GM18511 (cell line): ENCODE measurements at regions not wholly inside any gene's neighbourhood (a gene's known extent, or its start where the extent isn't known, plus 50 kb on each side); places are given as distances from the start of the nearest gene placed in this dataset.

Experiments
- ATAC-seq: cut with Tn5 transposase; IDR thresholded peaks from one replicate; pipeline ENCODE4 v1.9.1; 2021; ENCODE audit warnings: mild to moderate bottlenecking, moderate library complexity; ENCODE audit not compliant: unreplicated experiment

- no peak for ATAC-seq
Measured at GRCh38 chr6:21984561-21984960, 312.3 kb downstream of the PRL start.

GRCh38 chr6:21985904-21986303 is 310.9 kb downstream of the PRL start:
- no peak for ATAC-seq

- ATAC-seq: no peak
Measured at GRCh38 chr6:21986703-21987102, 310.1 kb downstream of the PRL start.

GRCh38 chr6:21987501-21987957 is 309.3 kb downstream of the PRL start:
- ATAC-seq: peak; percentile 73

DNA sequence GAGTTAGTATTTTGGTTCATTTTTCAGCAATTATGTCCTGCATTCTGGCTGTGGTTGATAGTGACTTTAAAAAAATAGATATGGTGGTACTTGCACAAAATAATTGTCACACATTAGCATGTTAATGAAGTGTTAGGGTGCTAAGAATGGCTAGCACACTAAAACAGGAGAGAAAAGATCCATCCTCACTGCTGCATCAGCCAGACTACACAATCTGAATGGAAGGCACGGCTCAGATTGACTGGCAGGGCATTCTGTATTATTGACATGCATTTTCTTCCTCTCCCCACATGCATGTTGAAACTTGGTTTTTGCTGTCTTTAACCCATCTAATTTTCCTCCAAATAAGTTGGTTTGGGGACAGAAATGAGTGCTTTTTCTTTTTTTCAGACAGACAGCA is 306.3 kb downstream of the PRL start:
- no peak for ATAC-seq

DNA sequence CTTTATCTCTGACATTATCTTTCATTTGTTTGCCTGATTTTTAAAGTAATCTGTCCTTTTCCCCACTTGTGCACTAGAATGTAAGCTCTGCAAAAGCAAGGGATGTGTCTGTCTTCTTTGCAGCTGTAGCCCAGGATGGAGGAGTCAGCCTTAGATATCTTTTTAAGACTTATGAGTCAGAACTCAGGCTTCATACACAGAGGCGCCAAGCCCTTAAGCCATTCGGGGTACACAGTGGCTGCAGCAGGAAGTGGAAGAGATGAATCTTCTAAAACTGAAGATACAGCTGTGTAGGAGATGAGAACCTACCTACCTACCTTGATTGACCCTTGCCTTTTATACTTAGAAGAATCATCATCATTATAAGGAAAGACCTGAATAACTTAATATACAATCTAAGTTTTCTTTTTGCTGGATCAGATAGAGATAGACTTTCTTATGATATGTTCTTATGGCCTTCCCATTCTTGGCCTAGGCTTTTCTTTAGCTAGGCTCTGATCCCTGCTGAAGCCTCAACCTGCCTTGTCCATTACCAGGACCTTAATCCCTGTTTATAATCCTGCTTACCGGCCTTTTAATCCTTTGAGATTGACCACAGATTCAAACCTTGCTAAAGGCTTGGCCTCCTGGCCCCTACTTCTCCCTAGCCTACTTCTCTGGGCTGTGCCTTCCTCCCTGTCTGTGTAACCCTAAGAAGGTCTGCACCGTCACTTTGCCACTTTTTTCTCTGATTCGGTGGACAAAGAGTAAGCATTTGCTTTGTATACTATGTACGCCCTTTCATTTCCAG is 304.5 kb downstream of the PRL start:
- no peak for ATAC-seq

DNA sequence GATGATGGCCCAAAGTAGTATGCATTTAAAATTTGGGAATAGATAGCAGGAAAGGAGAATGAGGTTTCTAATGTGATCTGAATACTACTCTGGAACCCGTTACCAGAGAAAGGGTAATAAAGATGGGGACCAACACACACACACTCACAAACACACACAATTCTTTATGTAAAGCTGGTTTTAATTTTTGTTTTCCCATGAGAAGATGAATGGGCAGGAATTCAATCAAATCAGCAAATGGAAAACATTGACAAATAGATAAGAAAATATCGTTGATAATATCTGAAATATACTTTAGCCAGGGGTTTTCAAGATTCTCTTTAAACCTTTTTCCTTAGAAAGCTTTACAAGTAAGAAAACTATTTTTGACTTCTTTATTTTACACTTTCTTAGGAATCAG is 303.0 kb downstream of the PRL start:
- ATAC-seq: no peak

- ATAC-seq: no peak
Measured at GRCh38 chr6:21994821-21995220, 302.0 kb downstream of the PRL start.

DNA sequence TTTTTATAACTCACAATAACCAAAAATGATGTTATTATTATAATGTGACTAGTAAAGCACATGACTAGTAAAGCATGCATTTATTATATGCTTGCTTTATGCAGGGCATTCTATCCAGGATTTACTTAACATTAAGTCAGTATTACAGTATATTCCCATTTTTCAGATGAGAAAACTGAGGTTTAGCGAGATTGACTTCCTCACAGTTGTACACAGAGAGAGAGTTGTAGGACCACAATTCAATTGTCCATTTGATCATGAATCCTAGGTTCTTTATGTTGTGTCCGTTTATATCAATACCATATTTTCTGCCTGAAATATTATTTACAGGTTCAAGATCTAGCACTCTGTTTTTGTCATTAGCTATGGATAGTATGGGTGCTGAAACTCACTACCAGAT is 301.5 kb downstream of the PRL start:
- ATAC-seq: no peak

- no peak for ATAC-seq
Measured at GRCh38 chr6:21996425-21997118, 300.3 kb downstream of the PRL start.

GRCh38 chr6:21997119-21998037 is 299.5 kb downstream of the PRL start:
- ATAC-seq: no peak

DNA sequence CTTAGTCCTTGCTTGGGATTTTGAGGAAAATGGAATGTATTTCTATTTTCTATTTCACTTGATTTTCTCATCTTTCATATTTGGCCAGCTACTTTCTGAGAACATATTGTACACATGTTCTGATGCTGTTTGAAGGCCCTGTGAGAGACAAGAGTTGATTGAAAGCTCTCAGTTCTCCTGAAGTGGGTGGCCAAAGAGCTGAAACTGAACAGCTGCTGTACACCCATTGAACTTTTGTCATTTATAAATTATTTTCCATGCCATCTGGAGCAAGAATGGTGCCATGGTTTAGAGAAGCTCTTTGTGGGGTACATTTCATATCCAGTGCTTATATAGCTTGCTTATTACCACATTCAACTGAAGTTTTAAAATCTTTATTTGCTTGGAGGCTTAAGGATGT is 298.3 kb downstream of the PRL start:
- ATAC-seq: no peak

DNA sequence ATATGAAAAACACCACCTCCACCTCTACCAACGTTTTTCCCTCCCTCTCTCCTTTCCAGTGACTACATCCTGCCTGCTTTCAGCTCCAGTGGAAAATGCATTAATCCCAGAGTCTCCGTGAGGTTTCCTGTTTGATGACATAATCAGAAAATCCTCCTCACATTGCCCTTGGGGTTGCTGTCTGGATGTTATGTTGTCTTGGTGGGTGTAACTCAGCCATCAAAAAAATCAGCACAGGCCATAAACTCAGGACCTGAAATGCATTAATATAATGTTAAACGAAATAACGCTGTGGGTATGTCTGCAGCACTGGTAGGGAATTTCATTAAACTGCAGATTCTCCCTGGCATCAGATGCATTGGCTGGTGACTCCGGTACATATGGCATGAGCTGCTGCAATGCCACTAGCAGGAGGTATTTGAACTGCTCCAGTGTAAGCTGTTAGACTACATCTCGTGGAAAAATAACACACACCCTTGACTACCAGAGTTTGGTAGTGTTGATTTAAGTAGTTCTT is 297.8 kb downstream of the PRL start:
- no peak for ATAC-seq

DNA sequence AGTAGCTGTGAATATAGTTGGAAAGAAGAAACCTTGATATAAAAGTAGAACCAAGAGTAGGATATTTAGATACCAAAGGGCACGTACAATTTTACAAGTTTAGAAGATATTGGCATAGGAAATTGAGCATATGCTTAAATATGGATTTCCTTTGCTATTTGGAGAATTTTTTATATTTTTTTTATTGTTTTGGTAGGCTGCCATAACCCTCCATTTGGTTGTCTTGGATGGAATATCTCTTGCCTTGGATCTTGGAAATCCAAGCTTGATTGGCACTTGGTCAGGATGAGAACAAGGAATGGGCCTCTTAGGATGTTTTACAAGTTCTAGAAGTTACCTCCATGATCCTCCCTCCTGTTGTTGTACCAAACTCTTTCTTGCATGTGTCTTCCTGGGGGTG is 297.1 kb downstream of the PRL start:
- no peak for ATAC-seq

- no peak for ATAC-seq
Measured at GRCh38 chr6:22001396-22002027, 295.3 kb downstream of the PRL start.

DNA sequence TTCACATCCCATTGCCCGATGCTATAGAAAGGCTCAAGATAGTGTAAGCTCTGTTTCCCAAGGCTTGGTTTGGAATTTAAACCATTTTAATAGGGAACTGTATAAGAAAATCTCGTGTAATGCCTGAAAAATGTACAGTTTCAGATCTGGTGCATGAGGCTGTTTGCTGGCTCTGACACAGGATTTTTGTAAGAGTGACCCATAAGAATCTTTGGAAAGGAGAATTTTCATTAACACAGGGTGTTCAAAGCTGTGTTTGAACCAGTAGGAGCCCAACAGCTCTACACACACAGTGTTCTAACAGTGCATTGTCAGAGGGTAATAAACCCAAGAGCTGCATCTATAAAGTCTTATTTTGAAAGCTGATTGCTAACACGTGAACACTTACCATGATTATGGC is 293.5 kb downstream of the PRL start:
- ATAC-seq: no peak

GRCh38 chr6:22006795-22007194 is 290.0 kb downstream of the PRL start:
- no peak for ATAC-seq

GRCh38 chr6:22007469-22007868 is 289.4 kb downstream of the PRL start:
- no peak for ATAC-seq

DNA sequence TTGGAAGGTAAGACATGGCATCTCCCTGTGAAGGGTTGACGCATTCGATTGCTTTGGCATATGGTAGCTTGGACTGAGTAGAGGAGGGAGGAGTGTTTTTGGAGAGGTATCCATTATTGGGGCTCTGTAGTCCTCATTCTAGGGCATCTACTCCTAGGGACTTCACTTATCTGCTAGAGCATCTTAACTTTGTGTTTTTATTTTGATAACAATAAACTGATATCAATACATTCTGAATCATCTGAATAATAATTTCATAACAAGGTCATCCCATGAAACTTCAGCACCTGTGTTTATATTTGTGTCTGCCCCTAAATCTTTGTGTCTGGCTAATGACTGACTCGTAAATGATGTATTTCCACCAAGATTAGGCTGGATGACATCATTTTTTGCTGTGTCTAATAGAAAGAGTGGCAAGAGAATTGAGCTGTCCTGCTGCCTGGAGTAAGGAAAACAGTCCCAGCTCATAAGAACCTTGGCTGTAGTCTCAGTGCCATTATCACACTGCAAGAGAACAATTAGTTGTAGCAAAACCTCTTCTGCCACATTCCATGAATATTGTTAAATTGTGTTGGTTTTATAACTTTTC is 288.5 kb downstream of the PRL start:
- ATAC-seq: no peak

DNA sequence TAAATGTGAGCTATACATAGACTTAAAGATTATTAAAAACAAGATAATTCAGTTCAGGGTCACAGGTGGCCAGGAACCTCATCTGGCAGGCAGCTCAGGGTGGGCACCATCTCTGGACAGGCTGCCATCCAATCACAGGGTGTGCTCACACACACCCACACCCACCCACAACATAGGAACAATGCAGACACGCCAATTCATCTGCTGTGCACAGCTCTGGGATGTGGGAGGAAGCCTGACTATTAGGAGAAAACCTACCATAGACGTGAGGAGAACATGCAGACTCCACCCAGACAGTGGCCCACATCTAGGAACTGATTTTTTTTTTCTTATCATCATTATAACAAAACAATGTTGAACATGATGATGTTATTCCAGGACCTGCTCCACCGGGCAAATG is 286.7 kb downstream of the PRL start:
- no peak for ATAC-seq
